ENCODE measurements at regions not wholly inside any gene's neighbourhood (a gene's known extent, or its start where the extent isn't known, plus 50 kb on each side); places are given as distances from the start of the nearest gene placed in this dataset.

GRCh38 chr2:116918574-116918973 is 895.9 kb upstream of the DDX18 start:
- no peak for TF ChIP-seq EZH2phosphoT487 (IDR thresholded peaks at IDR 0.05; ENCODE audit: insufficient read depth, low read depth)
- no peak for TF ChIP-seq EZH2 (IDR thresholded peaks at IDR 0.05; ENCODE audit: insufficient read depth, poor library complexity, severe bottlenecking)
